Activated T-cell treated with anti-CD3 and anti-CD28 coated beads, Interleukin-2, amount 50 U/mL, for 1 hour (primary cell): ENCODE measurements at regions not wholly inside any gene's neighbourhood (a gene's known extent, or its start where the extent isn't known, plus 50 kb on each side); places are given as distances from the start of the nearest gene placed in this dataset.

Experiments used
- DNase-seq: peaks from one replicate; pipeline ENCODE4 v3.0.0-alpha.2; 2020

DNA sequence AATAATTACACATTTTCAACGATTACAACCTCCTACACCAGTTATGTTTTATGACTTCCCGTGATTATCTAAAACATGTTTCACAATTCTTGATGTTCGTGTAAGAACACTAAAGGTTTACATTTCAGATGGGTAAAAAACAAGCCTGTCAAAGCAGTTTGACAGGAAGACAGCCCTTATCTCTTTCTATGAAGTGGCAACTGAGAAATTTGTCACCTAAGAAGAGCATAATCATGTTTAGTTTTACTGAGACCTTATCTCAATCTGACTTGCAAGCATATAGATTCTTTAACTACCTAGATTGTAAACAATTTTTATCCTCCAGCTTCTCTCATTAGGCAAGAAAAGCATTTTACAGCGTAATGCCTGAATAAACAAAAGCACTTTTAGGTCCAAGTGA, 218.4 kb upstream of the ZBED5 start:
- DNase-seq, result no peak

DNA sequence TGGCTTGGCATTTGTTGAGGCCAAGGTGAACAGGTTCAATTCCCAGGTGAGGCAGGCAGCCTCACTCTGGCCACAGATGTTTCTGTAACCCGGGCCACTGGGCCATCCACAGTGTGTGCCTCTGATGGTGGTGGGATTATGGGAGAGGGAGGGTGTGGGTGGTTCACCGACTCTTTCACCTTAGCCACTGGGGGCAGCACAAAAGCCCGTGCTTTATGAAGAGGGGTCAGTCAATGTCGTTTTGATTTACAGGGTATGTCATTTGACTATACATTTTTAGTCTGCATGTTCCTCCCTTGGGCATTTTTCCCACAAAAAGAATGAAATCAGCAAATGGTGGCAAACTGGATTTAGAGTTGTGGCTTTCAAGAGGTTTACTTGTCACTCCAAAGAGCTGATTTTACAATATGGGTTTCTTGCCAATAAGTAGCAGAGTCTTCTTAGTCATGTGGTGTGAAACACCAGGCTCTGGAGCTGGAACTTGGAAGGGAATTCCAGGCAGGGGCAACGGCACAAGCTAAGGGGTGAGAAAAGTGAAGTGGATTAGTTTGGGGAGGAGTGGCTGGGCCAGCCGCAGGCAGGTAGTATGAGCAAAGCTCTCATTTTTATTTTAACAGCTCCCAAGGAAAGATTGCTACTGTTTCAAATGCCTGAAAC, 217.8 kb upstream of the ZBED5 start:
- no peak for DNase-seq

DNA sequence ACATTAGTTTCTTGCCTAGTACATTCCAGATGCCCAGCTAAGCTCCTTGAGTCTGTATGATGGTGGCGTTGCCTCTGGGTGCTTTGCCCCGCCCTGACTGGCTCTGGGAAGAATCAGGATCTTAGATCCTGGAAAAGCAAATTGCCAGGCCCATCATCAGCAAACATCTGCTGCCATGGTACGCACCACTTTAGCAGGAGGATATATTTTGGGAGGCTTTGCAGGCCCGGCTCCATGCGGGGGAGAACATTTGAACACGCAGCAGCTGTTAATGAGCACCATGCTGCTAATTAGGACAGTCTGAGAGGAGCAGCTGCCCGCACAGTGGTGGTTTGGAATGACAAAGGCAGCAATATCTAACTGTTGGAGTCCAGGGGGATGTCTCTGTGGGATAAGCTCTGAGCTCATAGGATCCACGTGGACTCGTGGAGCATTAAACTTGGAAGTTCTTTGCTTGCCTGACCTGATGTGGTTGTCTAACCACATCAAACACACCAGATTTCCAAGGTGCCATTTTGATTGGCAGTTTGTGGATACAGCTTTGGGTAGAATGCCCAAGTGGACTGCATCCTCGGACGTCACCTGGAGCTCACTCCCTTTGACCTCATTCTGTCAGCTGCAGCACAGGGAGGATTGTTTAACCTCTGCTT, 217.0 kb upstream of the ZBED5 start:
- DNase-seq, result no peak

DNA sequence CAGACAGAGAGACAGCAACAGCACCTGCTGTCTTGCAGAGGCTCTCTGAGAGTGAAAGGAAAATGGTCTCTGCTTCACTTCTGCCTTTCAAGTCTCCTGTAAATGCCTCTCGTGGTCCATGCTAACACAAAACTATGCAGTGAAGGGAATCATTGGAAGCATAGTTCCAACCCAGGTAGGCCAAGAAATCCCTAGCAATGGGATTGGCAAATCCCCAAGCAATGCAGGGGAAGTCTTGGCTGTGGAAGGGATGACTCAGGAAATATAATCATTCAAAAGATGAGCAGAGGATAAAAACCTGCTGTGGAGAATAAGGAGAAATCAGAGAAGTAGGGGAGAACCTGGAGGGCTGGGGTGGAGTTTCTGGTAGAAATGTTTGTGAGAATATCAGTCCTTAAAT, 216.1 kb upstream of the ZBED5 start:
- no peak for DNase-seq

DNA sequence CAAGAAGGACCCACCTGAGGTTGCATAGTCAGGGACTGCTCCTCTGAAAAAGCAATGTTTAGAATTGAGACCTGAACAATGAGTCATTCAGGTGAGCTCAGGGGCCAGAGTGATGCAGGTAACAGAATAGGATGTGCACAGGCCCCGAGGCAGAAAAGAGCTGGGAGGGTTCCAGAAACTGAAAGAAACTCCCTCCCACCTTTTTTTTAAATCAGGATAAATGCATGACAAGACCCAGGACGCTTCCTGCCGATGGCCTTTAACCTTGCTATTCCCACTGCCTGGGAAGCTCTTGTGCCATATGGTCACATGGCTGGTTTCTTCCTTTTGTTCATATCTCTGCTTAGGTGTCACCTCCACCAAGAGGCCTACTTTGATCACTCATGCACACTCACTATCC, 214.2 kb upstream of the ZBED5 start:
- no peak for DNase-seq

DNA sequence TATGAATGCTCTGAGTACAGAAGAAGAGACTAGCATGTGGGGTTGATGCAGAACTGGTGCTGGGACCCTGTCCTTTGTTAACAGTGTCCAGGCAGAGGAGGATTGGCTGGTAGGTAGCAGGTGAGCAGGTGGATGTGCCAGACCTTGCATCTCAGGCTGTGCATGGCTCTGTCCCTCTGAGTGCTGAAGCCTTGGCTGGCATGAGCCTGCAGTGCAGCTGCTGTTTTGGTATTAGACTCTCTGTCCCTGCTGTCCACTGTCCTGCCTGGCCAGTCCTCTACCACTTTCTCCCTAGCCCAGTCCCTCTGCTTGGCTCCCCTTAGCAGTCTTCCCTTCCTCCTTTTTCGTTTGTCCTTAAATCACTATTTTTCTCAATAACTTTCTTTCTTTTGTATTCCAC, 213.6 kb upstream of the ZBED5 start:
- DNase-seq, result no peak

DNA sequence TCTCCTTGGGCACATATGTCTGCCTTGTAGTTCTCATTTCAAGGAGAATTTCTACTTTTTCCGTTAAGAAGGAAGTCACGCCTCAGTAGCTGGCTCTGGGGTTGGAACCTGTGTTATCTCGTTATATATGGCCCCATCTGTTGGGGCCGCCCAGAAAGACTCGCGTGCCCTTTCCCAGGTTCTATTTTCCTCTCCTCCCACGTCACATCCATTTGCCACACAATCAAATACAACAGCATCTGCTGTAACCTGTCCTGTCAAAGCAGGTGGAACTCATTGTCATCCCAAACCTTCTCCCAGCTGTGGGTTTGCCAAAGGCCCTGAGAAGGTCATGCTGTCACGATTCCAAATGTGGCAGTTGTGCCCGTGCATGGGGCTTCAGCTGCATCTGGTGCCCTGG, 213.1 kb upstream of the ZBED5 start:
- no peak for DNase-seq

DNA sequence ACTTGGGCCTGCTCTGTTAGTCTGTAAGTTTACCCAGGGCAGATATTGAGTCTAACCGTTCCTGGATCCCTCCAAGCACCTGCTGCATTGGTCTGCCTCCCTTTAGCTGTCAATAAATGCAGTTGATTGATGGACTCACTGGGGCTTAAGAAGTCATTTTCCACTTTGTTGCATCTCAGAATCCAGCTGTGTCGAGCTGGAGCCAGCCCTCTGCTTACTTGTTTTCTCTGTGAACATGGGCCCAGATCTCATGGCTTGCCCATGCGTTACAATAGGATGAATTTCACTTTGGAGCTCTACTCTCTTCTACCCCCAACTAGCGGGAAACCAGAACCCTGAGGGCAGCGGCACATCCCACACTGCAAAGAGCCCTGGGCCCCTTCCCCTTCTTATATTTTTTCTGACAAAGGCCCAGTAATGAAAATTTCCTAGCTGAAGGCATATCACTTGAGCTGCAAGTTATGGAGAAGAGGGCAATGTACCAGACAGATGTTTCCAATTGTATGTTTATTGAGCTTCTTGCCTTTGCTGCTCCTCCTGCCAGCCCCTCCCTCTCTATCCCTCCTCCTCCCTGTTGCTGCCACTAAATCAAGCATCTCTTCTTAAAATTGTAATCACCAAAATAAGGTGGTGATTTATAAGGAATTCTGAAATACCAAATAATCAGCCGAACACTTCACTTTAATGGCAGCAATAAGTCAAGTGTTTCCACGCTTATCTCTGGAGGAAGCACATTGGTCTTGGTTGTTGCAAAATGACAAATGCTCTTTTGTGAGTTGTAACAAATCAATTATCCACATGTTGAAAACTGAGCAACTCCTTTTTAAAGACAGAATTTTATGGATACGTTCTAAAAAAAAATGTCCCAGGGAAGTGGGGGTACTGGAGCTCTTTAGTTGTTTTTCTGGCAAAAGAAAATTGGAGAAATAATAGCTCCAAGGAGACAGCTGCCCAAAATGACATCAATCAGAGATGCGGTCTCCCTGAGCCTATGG, 212.3 kb upstream of the ZBED5 start:
- DNase-seq, result no peak

DNA sequence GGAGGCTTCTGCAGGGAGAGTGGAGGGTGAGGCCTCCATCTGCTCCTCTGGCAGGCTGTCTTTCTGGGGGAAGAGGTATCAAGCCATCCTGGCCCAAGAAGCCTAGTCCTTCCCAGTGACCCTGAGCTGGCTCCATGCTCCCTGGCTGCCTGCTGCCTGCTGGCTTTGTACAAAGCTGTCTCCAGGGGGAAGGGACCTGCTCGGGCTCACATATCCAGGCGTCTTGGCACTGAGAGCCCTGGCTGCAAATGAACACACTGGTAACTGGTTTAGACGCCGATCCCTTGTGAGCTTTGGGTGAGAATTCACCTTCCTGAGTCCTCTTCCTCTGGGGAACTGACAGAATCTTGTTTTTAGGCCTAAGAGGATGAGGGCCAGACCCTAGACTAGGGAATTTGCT, 210.3 kb upstream of the ZBED5 start:
- no peak for DNase-seq

DNA sequence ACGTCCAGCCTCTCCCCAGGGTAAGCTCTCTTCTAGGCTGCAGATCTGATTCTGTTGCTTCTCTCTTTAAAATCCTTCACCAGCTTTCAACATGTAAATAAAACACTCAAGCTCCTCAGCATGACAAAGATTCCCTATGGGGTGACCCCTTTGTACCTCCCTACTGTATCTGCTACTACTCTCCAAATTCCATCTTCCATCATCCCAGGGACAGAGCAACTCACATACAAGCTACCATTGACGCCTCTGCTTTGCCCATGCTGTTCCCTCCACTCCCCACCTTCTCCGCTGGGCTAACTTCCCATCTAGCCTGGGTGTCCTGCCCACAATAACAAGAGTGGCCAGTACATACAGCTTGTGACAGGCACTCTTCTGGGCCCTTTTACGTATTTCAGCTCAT, 207.5 kb upstream of the ZBED5 start:
- DNase-seq, result no peak

DNA sequence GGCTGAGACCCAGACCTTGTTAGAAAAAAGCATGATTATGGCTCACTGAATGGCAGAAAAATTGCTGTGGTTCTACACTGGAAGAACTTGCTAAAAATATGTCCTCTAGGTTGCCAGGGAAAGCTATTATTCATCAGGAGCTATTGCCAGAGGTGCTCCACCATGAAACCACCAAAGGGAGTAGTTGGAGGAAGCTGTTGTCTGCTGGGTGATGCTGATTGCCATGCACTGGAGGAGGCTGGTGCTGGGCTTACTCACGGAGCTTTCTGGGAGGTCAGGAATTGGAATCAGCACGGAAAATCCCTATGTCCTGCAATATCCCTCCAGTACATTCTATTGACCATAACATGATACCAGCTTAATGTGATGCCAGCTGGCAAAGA, 199.6 kb upstream of the ZBED5 start:
- no peak for DNase-seq

DNA sequence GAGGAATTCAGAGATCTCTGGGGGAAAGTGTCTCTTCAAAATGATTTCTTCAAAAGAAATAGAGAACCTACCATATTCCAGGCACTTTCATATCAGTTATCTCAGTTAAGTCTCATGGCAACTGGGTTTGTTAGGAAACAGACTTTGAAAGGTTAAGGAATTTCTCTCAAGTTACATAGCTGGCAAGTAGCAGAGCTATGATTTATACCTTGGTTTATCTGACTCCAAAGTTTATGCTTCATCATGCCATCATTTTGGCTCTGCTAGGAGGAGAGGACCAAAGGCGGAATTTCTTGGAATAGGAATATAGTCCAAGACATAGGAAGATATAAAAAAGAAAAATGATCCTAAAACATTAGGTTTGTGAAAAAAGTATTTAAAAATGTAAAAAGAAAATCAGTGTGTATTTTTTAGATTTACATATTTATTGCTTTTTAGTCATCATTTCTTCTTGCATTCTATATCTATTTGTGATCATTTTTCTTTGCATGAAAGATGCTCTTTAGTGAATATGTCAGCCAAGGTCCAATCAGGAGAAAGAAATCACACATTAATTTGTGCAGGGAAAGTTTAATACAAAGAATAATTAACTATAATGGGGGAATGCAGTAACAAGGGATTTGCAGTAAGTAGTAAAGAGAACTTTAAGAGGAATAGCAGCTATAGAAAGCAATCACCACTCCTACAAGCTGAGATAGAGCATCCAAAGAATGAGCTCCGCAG, 199.1 kb upstream of the ZBED5 start:
- DNase-seq, result no peak

DNA sequence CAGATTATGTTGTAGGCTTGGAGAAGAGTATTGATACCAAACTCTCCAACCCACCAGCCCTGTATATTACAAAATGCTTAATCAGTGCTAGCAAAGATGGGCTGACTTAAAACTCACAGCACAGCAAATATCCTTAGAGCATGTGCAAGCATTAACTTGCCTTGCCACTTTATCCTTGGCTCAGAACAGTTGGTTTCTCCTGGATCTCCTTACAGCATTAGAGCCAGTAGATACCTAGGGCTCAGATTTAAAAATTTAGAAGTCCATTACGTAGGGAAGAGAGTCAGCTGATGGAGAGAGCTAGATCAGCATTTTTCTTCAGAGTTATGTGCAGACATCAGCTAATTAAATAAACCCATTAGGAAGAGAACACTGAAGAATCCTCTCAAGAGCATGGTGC, 198.5 kb upstream of the ZBED5 start:
- DNase-seq, result no peak

DNA sequence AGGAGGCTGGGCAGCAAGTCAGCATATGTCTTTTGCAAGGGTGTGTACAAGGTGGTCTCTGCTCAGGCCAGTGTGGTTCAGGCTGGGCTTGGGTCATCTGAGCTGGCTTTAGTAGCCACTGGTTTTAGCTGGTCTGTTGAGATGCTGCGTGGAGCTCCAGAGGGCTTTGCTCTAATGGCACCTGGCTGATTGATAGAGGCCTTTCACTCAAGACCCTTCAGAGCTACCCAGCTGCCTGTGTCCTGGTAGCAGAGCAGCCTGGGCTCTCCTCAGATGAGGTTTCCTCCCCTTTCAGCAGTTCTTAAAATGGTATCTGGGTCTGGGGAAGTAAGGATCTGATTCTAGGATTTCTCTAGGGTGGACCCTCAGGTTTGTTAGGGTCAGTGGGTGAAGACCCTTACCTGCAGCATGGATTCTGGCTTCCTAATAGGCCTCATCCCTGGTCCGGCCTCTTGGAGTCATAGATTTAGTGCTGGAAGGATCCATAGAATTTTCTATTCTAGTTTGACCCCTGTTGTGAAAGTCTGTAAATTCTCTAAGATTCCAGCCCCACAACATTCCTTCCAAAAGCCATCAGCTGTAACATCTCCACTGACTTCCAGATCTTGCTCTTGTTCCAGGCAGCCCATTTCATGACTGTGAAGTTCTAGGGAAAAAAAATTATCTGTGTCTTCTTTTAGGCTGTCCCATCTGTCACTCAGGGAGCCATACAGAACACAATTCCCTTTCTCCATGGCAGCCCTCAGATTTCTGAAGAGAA, 190.2 kb upstream of the ZBED5 start:
- DNase-seq, result no peak

DNA sequence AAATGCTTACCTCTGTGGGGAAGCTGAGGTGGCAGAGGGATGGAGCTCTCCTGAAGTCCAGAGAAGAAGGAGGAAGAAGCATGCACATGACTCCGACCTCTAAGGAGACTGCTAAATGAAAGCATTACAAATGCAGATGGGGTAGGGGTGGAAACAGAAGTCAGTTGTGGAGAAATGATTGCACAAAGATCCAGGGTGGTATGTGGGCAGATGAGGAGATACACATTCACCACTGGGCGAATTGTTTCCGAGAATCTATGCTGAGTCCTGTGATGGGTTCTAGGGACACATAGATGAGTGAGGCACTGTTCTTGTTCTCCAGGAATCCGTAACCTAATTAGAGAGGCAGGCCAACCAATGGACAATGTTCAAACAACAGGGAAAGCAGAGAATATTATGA, 188.9 kb upstream of the ZBED5 start:
- DNase-seq, result no peak

DNA sequence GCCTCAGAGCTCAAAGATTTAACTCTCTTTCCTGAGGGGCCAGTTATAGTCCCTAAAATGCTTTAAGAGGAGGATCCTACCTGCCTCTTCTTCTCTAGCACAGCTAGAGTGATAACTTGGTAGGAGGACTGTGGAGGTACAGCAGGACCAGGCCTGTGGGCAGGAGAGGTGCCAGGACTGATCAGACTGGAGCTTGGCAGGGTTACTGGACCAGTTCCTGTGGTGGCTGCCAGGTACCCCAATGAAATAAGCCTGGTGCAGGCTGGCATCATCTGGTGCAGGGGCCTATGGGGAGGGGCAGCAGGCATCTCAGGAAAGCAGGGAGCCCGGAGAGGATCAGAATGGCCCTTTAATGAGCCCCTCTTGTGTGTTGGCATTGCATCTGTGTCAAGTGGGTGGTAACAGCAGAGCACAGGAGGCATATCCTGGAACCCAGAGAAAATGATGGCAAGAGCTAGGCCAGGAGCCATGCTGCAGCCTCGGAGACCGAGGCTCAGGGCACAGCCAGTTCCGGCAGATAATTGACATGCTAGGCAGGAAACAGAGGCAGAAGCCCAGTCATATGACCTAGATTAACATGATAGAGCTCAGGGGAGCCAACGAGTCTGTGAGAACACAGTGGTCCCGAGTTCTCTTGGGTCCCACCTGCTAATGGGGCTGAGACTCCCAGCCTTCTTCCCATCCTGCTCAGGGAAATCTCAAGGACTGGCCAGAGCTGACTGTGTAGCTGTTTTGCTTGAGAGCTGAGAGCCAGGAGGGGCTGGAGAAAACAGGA, 187.5 kb upstream of the ZBED5 start:
- no peak for DNase-seq

DNA sequence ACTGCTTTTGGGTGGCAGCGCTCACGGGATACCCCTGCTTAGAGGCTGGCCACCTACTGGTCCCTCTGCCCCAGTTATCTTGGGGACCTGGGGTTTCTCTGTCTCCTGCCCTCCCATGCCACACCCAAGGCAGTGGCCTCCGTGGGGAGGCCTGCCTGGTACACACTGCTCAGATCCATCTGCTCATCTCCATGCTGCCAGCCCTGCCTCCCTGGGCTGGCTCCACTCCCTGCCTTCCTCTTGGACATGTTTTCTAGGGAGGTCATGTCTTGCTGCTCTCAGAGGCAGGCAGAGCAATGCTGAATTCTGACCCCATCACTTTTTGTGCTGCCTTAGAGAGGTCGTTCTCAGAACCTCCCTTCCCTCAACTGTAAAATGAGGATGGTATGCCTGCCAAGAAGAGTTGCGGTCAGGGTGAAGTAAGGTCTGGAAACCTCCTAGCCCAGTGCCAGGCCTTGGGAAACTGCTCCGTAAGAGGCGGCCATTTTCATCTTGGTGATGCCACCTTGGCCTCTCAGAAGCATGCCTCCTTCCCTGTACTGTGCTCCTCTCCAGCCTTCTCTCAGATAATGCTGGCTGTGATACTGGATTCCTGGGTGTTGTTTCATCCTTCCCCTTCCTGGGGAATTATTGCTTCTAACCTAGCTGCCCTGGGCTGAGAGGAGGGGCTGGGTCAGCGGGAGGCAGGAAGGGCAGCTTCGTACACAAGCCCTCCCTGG, 186.4 kb upstream of the ZBED5 start:
- no peak for DNase-seq

DNA sequence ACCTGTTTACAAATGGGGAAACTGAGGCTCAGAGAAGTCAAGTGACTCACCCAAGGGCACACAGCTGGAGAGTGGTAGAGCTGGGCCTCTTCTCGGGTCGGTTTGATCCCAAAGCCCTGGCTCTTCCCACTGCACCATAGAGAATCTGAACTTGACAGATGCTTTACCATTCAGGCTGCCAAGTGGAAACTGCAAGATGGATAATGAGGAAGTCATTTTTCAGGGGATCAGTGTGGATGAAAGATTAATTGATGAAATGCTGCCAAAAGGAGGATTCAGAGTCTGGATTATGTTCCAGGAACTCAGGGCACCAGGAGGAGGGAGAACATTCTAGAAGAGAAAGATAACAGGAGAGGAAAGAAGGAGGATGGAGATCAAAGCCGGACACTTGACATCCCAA, 185.9 kb upstream of the ZBED5 start:
- no peak for DNase-seq

DNA sequence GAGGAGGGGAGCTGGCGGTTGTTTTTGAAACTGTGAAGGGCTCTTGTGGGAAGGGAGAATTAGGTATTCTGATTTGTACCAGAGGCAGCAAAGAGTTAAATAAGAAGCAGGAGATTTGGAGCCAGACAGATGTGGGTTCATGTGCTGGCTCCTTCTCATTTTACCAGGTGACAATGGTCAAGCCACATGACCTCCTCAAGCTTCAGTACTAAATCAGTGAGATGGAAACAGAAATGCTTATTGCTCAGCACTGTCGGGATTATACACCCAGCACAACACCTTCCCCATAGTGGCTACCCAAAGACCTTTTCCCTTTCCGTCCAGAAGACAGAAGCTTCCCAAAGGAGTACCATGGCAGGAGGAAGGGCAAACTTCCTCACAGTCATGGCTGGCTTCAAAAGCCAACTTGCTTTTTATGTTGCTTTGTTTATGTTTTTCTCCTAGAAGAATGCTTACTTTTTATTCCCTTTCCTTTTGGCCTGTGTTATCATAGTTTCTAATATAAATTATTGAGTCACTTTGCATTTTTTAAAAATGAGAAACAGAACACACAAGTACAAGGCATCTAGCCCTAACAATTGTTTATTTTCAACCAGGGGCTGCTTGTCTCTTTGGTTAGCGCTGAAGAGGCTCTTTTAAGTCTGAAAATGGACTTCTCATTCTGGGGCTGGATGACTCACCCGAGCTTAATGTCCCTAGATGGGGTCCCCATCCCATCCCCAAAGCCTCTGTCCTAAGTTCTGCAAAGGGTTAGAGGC, 181.5 kb upstream of the ZBED5 start:
- no peak for DNase-seq

DNA sequence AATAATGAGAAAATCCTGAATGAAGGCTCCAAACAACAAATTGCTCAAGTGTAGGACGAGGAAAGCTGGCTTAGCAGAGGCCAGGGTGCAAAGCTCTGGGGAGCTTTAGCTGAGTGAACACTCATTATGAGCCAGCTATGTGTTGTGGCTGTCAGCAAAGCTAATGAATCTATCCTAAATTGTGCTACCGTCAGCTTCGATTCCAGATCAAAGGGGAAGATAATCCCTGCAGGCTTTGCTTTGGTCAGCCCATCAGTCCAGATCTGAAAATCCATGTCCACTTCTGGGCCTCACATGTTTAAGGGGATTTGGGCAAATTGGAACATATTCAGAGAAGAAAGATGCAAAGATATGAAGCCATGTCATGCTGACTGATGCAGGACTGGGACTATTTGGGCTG, 180.9 kb upstream of the ZBED5 start:
- no peak for DNase-seq
